H1 (cell line): ENCODE measurements at regions not wholly inside any gene's neighbourhood (a gene's known extent, or its start where the extent isn't known, plus 50 kb on each side); places are given as distances from the start of the nearest gene placed in this dataset.

Source experiments
- ASH2L ChIP-seq: fragments of 200-600, 300-600 bp; sonication (generic); IDR thresholded peaks from one replicate; pipeline ENCODE4 v1.7.1; 2017; ENCODE audit warnings: low read length
- ATF2 ChIP-seq: IDR thresholded peaks from 2 replicates; pipeline ENCODE4 v1.6.1; 2012; ENCODE audit warnings: low read length, inconsistent platforms
- CTBP2 ChIP-seq: IDR thresholded peaks from 2 replicates; pipeline ENCODE4 v1.7.0; 2011; ENCODE audit warnings: borderline replicate concordance, mild to moderate bottlenecking, moderate library complexity, mixed read lengths, low read length; ENCODE audit not compliant: insufficient read depth, insufficient read length
- EP300 ChIP-seq, 2 experiments: IDR thresholded peaks; 1 replicate in 1 of 2; 2 replicates in 1 of 2; pipeline ENCODE4 v1.6.1; 2011 to 2012; ENCODE audit warnings: low read depth in 2 of 2, low read length in 2 of 2, mild to moderate bottlenecking in 2 of 2, borderline replicate concordance in 1 of 2, inconsistent platforms in 1 of 2, moderate library complexity in 1 of 2
- HDAC6 ChIP-seq: IDR thresholded peaks from one replicate; pipeline ENCODE4 v1.7.1; 2012; ENCODE audit warnings: low read depth, mild to moderate bottlenecking, inconsistent platforms, low read length, moderate library complexity
- KDM5A ChIP-seq: fragments of 200-600 bp; IDR thresholded peaks from 2 replicates; pipeline ENCODE4 v1.7.1; 2012; ENCODE audit warnings: mild to moderate bottlenecking, low read length, inconsistent platforms, mixed read lengths
- POLR2AphosphoS5 ChIP-seq: IDR thresholded peaks from 2 replicates; pipeline ENCODE4 v1.6.1; 2011; ENCODE audit warnings: low read depth, low read length
- RBBP5 ChIP-seq: IDR thresholded peaks from 2 replicates; pipeline ENCODE4 v1.7.1; 2012; ENCODE audit warnings: low read depth, mild to moderate bottlenecking, inconsistent platforms, low read length, moderate library complexity, borderline replicate concordance

- no peak for TF ChIP-seq POLR2AphosphoS5
- no peak for TF ChIP-seq CTBP2
- TF ChIP-seq ATF2, result no peak
- TF ChIP-seq HDAC6, result no peak
- no peak for TF ChIP-seq EP300 (IDR thresholded peaks at IDR 0.05; ENCODE audit: borderline replicate concordance in 1 of 2, low read depth in 2 of 2, low read length in 2 of 2)
- TF ChIP-seq RBBP5, result no peak
- no peak for TF ChIP-seq KDM5A
- no peak for TF ChIP-seq ASH2L
- TF ChIP-seq, all 59 proteins: peak for 0
Observed at GRCh38 chr18:78920456-78921138, 59.0 kb upstream of the SALL3 start (continued).
